WTC11 (cell line): ENCODE measurements at regions not wholly inside any gene's neighbourhood (a gene's known extent, or its start where the extent isn't known, plus 50 kb on each side); places are given as distances from the start of the nearest gene placed in this dataset.

Experiments
- ATAC-seq: fragments of 200-7000 bp; cut with Tn5 transposase; 2 replicates; pipeline ENCODE4 v1.10.0; 2021; ENCODE audit warnings: mild to moderate bottlenecking, moderate library complexity
- CTCF ChIA-PET: fragments of 300-600 bp; sonication (Branson Sonifier 250); formaldehyde crosslinking; loops from one replicate; lab custom pipeline; 2021; ENCODE audit warnings: antibody characterized with exemption; lab: Charles Lee
- POLR2A ChIA-PET: fragments of 350-600 bp; sonication (Branson Sonifier 250); formaldehyde crosslinking; loops from one replicate; lab custom pipeline; 2021; ENCODE audit warnings: antibody characterized with exemption; lab: Charles Lee
- DNase-seq: peaks from one replicate; pipeline ENCODE4 v3.0.0; 2021; ENCODE audit warnings: low spot score
- H3K27ac Mint-ChIP-seq: 2 replicates; pipeline ENCODE4 v1.8.0; 2021; ENCODE audit warnings: mixed read lengths
- H3K27me3 Mint-ChIP-seq: 2 replicates; pipeline ENCODE4 v1.8.0; 2021; ENCODE audit warnings: low read depth, mild to moderate bottlenecking, moderate library complexity, mixed read lengths
- H3K36me3 Mint-ChIP-seq: 2 replicates; pipeline ENCODE4 v1.8.0; 2021; ENCODE audit warnings: mixed read lengths
- H3K4me1 Mint-ChIP-seq: 2 replicates; pipeline ENCODE4 v1.8.0; 2022; ENCODE audit warnings: mixed read lengths
- H3K4me3 Mint-ChIP-seq: 2 replicates; pipeline ENCODE4 v1.8.0; 2021; ENCODE audit warnings: mild to moderate bottlenecking, moderate library complexity, mixed read lengths
- H3K9me3 Mint-ChIP-seq: 2 replicates; pipeline ENCODE4 v1.8.0; 2021; ENCODE audit warnings: mixed read lengths
- ATF2 ChIP-seq: sonication (generic); formaldehyde crosslinking; IDR thresholded peaks from 2 replicates; pipeline ENCODE4 v1.8.1; 2022; ENCODE audit warnings: low read depth, missing genetic modification reagents, borderline replicate concordance
- ATF3 ChIP-seq: sonication (generic); formaldehyde crosslinking; conservative IDR thresholded peaks from 2 replicates; pipeline ENCODE4 v1.8.1; 2022; ENCODE audit warnings: mild to moderate bottlenecking, missing genetic modification reagents
- CBFB ChIP-seq: sonication (generic); formaldehyde crosslinking; IDR thresholded peaks from 2 replicates; pipeline ENCODE4 v1.8.1; 2022; ENCODE audit warnings: mild to moderate bottlenecking, low read depth, missing genetic modification reagents
- CTCF ChIP-seq: fragments of 200-600 bp; IDR thresholded peaks from 2 replicates; pipeline ENCODE4 v1.8.0; 2022; ENCODE audit warnings: antibody characterized with exemption
- E2F5 ChIP-seq: sonication (generic); formaldehyde crosslinking; IDR thresholded peaks from 2 replicates; pipeline ENCODE4 v1.8.1; 2022; ENCODE audit warnings: mild to moderate bottlenecking, moderate library complexity, missing genetic modification reagents
- FOXP4 ChIP-seq: sonication (generic); formaldehyde crosslinking; IDR thresholded peaks from 2 replicates; pipeline ENCODE4 v1.8.0; 2022; ENCODE audit warnings: mild to moderate bottlenecking, missing genetic modification reagents
- HMGA2 ChIP-seq: fragments of 250-450 bp; sonication (Bioruptor Pico); IDR thresholded peaks from 2 replicates; pipeline ENCODE4 v1.4.0; 2021; ENCODE audit warnings: mild to moderate bottlenecking, moderate library complexity
- HMGXB4 ChIP-seq: sonication (generic); formaldehyde crosslinking; IDR thresholded peaks from 2 replicates; pipeline ENCODE4 v1.8.1; 2023; ENCODE audit warnings: mild to moderate bottlenecking, moderate library complexity, missing genetic modification reagents
- JAZF1 ChIP-seq: fragments of 250-450 bp; sonication (Bioruptor Pico); IDR thresholded peaks from 2 replicates; pipeline ENCODE4 v1.9.0; 2021; ENCODE audit warnings: moderate library complexity, mild to moderate bottlenecking, inconsistent platforms
- NFE2L1 ChIP-seq: sonication (generic); formaldehyde crosslinking; IDR thresholded peaks from 2 replicates; pipeline ENCODE4 v1.8.1; 2023; ENCODE audit warnings: missing genetic modification reagents
- NFYB ChIP-seq: sonication (generic); formaldehyde crosslinking; conservative IDR thresholded peaks from 2 replicates; pipeline ENCODE4 v1.8.0; 2022; ENCODE audit warnings: low read depth, missing genetic modification reagents
- SMAD3 ChIP-seq: sonication (generic); formaldehyde crosslinking; IDR thresholded peaks from 2 replicates; pipeline ENCODE4 v1.8.0; 2022; ENCODE audit warnings: missing genetic modification reagents, mild to moderate bottlenecking, borderline replicate concordance
- SOX15 ChIP-seq: fragments of 250-450 bp; sonication (Bioruptor Pico); IDR thresholded peaks from 2 replicates; pipeline ENCODE4 v1.9.0; 2021; ENCODE audit warnings: mild to moderate bottlenecking
- TCF7 ChIP-seq: sonication (generic); formaldehyde crosslinking; IDR thresholded peaks from 2 replicates; pipeline ENCODE4 v1.8.0; 2022; ENCODE audit warnings: mild to moderate bottlenecking, low read depth, missing genetic modification reagents, moderate library complexity
- TEAD1 ChIP-seq: sonication (generic); formaldehyde crosslinking; IDR thresholded peaks from 2 replicates; pipeline ENCODE4 v1.8.0; 2022; ENCODE audit warnings: mild to moderate bottlenecking, missing genetic modification reagents
- ZNF219 ChIP-seq: sonication (generic); formaldehyde crosslinking; IDR thresholded peaks from 2 replicates; pipeline ENCODE4 v1.8.0; 2023; ENCODE audit warnings: missing genetic modification reagents, mild to moderate bottlenecking, borderline replicate concordance
- ZNF396 ChIP-seq: fragments of 250-450 bp; sonication (Bioruptor Pico); IDR thresholded peaks from 2 replicates; pipeline ENCODE4 v1.8.0; 2021; ENCODE audit warnings: mild to moderate bottlenecking, moderate library complexity, borderline replicate concordance
- ZNF423 ChIP-seq: fragments of 250-450 bp; sonication (Bioruptor Pico); IDR thresholded peaks from 2 replicates; pipeline ENCODE4 v2.1.2; 2022; ENCODE audit warnings: mild to moderate bottlenecking, moderate library complexity

GRCh38 chr4:162841753-162842152, 324.9 kb downstream of the NAF1 start (continued):
- TF ChIP-seq HMGXB4 (no peak), CTCF (no peak), ZNF396 (CRISPR knock-in tag) (no peak), ATF3 (no peak), JAZF1 (no peak), TEAD1 (CRISPR knock-in tag) (no peak), CBFB (no peak)

- Mint-ChIP-seq H3K4me3 (no peak overlapping the region), H3K27me3 (no peaks in the 10 kb centered on the region), H3K27ac (no peak overlapping the region)
- DNase-seq = peak; percentile 45
- peak; percentile 38; the same call in 1 of the 2 replicates for TF ChIP-seq CTCF
- TF ChIP-seq SOX15 (CRISPR knock-in tag) = no peak
- TF ChIP-seq, all 79 proteins: peak for 1
- ChIA-PET CTCF (interaction anchor here (0.5 to 1.6 kb wide), 4 partner anchors 18 to 203 kb away, joined by 3 to 5 read pairs (median 4); no protein-coding TSS in a partner anchor), POLR2A (no interaction called here)
- peak; percentile 93 for ATAC-seq
- Mint-ChIP-seq H3K4me1 (no peaks in the 10 kb centered on the region), H3K36me3 (peaks cover 3% of the 10 kb centered on the region; the same call in 1 of the 2 replicates), H3K9me3 (peaks cover 14% of the 10 kb centered on the region)
Measured at GRCh38 chr4:162839814-162840213, 326.9 kb downstream of the NAF1 start.

- no peaks in the 10 kb centered on the region for H3K27me3 Mint-ChIP-seq
- POLR2A ChIA-PET = no interaction called here
Measured at GRCh38 chr4:162838671-162839070, 328.0 kb downstream of the NAF1 start.

More at GRCh38 chr4:162838671-162839070, 328.0 kb downstream of the NAF1 start:
- TF ChIP-seq ZNF423 (no peak), SMAD3 (CRISPR knock-in tag) (no peak), FOXP4 (CRISPR knock-in tag) (no peak), CTCF (no peak), ATF2 (CRISPR knock-in tag) (no peak), E2F5 (CRISPR knock-in tag) (no peak), NFYB (CRISPR knock-in tag) (no peak), ZNF219 (CRISPR knock-in tag) (no peak), HMGA2 (no peak), NFE2L1 (CRISPR knock-in tag) (no peak), TCF7 (no peak)
- no peaks in the 10 kb centered on the region for H3K4me1 Mint-ChIP-seq
- H3K36me3 Mint-ChIP-seq = peaks cover 3% of the 10 kb centered on the region; the same call in 1 of the 2 replicates
- CTCF ChIA-PET = interaction anchor here (0.7 kb wide), 1 partner anchor 9 kb away, joined by 4 read pairs; no protein-coding TSS in a partner anchor
- no peak for ATAC-seq
- H3K9me3 Mint-ChIP-seq = peaks cover 14% of the 10 kb centered on the region
- no peak overlapping the region for H3K27ac Mint-ChIP-seq
- DNase-seq = no peak
- no peak overlapping the region for H3K4me3 Mint-ChIP-seq
